GM12865 (cell line): ENCODE measurements at regions not wholly inside any gene's neighbourhood (a gene's known extent, or its start where the extent isn't known, plus 50 kb on each side); places are given as distances from the start of the nearest gene placed in this dataset.

Source experiments
- DNase-seq: peaks from one replicate; pipeline ENCODE4 v3.0.0; 2010; ENCODE audit warnings: low read depth
- H3K4me3 ChIP-seq: 2 replicates; pipeline ENCODE4 v1.5.1; 2011; ENCODE audit warnings: mild to moderate bottlenecking, low read depth, low read length, control low read depth
- TF ChIP-seq, protein P1 (sequence below): IDR thresholded peaks from 2 replicates; pipeline ENCODE4 v1.5.1; 2011; ENCODE audit warnings: low read length, control low read depth, low read depth, inconsistent platforms; ENCODE audit not compliant: insufficient read depth; ENCODE audit errors: missing control alignments

DNA sequence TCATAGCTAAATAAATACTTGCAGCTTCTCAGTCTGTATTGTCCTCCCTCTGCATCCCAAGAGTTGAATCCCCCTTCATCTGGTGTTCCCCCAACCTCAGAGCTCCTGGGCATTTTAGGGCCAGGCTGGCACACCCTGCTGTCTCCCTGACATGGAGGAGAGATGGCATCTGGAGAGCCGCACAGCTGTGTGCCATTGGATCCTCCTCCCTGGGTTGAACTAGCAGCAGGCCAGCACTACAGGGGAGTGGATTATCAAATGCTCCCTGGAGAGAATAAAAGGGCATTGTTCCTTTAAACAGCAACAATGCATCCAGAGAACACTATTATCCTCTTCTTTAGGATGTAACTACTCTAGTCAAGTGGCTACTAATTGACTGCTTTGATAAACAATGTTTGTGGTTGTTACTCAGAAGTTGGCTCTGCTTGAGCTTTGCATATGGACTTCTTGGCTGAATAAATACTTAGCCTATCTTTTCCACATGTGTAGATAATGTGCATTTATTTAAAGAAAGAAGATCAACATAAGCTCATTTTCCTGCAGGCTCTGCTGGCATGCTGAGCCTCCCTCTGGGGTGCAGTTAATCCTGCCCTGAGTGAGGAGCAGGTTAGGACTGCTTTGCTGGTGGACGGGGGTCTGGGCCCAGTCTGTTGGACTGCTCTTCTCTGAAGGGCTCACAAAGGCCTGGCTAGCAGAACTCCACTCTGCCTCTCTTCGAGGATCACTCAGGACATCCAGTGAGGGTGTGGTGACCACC is 897.2 kb downstream of the TBC1D22A start:
- no peak overlapping the region for H3K4me3 ChIP-seq
- DNase-seq: no peak
- TF ChIP-seq, protein P1, sequence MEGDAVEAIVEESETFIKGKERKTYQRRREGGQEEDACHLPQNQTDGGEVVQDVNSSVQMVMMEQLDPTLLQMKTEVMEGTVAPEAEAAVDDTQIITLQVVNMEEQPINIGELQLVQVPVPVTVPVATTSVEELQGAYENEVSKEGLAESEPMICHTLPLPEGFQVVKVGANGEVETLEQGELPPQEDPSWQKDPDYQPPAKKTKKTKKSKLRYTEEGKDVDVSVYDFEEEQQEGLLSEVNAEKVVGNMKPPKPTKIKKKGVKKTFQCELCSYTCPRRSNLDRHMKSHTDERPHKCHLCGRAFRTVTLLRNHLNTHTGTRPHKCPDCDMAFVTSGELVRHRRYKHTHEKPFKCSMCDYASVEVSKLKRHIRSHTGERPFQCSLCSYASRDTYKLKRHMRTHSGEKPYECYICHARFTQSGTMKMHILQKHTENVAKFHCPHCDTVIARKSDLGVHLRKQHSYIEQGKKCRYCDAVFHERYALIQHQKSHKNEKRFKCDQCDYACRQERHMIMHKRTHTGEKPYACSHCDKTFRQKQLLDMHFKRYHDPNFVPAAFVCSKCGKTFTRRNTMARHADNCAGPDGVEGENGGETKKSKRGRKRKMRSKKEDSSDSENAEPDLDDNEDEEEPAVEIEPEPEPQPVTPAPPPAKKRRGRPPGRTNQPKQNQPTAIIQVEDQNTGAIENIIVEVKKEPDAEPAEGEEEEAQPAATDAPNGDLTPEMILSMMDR: no peak

DNA sequence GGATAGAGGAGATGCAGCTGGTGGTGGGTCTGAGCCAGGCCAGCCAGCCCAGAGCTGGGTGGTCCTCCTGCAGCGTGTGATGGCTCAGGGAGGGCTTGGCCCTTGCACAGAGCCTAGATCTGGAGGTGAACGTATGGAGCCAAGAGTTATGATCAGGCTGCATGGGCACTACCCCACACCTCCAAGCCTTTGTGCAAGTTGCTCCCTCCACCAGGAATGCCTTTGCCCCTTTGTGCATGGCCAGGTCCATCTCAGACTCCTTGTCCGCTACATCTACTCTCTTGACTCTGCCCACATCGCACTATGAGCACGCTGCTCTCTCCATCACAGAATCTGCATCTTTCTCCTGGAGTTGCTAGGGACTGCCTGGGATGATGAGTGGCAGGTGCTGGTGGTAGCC is 895.7 kb downstream of the TBC1D22A start:
- H3K4me3 ChIP-seq: no peak overlapping the region
- TF ChIP-seq, protein P1: no peak
- no peak for DNase-seq

DNA sequence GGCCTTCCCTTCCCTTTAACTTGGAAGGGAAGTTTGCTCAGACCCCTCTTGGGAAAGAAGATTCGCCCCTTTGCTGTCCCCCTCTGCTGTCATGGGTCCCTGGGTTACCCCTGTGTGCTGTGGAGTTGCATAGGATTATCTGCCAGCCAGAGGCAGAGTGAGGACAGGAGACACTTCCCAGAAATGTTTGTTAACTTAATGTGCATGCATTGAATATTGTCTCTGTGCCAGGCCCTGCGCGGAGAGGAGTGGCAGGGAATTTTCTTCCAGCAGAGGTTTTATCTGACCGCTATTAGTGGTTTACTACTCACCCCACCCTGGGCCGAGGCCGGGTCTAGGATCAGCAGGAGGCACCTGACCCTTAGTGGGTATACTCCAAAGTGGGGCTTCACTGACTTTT is 894.8 kb downstream of the TBC1D22A start:
- DNase-seq: no peak
- no peak overlapping the region for H3K4me3 ChIP-seq
- TF ChIP-seq, protein P1: no peak

DNA sequence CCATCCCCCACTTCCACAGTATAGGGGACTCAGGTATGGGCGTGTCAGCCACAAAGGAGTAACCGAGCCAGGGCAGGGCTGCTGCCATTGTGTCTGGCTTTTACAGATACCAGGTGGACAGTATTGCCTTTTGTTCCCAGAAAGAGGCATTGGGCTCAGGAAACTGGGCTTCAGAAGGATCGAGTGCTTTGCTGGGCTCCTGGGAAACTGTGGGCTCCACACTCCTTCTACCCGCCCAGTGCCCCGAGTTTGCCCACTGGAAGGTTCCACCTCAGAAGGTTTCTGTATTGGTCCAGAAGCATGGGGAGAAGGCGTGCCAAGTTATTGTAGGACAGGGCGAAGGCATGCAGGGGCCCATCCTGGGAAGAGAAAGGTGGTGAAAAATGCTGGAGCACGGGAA is 894.4 kb downstream of the TBC1D22A start:
- no peak for DNase-seq
- TF ChIP-seq, protein P1: no peak
- no peak overlapping the region for H3K4me3 ChIP-seq

DNA sequence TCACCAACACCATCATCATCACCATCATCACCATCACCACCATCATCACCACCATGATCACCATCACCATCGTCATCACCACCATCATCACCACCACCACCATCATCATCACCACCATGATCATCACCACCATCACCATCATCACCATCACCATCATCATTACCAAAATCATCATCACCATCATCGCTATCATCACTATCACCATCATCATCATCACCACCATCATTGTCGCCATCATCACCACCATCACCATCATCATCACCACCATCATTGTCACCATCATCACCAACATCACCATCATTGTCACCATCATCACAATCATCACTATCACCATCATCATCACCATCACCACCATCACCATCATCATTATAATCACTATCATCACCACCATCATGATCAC is 893.5 kb downstream of the TBC1D22A start:
- DNase-seq: no peak
- TF ChIP-seq, protein P1: no peak
- no peak overlapping the region for H3K4me3 ChIP-seq

DNA sequence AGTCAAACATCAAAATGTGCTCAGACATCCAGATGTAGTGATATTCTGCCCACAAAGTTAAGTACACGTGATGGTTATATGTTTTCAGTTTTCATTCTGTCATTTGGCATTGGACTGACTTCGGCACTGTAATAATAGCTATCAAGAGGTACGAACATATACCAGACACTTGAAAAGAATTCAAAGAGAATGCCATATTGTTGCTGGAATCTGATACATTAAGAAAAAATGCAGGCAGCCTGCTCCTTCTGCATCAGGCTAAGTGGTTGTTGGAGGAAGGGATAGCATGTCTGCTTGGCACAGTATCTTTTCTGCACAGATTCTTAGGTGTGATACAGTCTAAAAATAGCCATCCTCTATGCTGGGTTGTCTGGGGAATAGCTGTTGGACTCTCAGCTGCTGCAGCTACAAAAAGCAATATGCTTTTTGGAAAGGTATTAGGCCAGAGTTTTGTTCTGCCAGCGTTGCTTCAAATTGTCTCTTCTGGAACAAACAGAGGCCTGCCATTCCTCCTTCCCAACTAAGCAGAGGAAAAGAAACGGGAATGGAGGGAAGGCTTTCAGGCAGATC is 892.6 kb downstream of the TBC1D22A start:
- DNase-seq: no peak
- H3K4me3 ChIP-seq: no peak overlapping the region
- TF ChIP-seq, protein P1: no peak

DNA sequence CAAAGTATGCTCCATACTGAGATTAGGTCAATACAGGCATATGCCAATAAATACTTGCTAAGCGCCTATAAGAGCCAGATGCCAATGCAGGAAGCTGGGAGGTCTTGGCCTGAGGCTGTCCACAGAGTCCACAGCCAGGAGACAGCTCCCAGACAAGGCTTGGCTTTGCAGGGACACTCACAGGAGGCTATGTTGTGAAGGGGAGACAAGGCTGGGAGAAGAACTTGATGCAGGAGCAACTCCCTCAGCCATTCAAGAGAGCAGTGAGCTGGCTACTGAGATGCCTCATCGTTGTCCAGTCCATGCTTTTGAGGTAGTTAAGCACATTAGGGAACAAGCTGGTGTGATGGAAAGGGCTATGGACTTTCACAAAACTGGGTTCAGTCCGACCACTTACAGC is 891.5 kb downstream of the TBC1D22A start:
- H3K4me3 ChIP-seq: no peak overlapping the region
- DNase-seq: no peak
- TF ChIP-seq, protein P1: no peak
